ENCODE measurements at regions not wholly inside any gene's neighbourhood (a gene's known extent, or its start where the extent isn't known, plus 50 kb on each side); places are given as distances from the start of the nearest gene placed in this dataset.

- intact Hi-C loops (cut with DNase I): no loop called here
- no peak for DNase-seq
Measured at GRCh38 chr17:77001487-77001886, 133.3 kb downstream of the MGAT5B start.

GRCh38 chr17:77002103-77003045 is 134.2 kb downstream of the MGAT5B start:
- intact Hi-C loops (cut with DNase I): no loop called here
- DNase-seq: no peak

DNA sequence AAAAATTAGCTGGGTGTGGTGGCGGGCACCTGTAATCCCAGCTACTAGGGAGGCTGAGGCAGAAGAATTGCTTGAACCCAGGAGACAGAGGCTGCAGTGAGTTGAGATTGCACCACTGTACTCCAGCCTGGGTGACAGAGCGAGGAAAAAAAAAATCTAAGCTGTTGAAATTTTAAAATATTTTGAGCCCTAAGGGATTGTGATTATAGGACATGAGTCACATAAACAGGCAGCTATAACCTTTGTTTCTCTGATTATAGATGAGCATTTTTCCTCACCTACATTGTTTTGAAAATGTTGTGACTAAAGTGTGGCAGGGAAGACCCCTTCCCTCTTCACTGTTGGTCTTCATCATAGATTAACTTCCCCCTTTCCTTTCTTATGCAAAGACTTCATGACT is 135.5 kb downstream of the MGAT5B start:
- intact Hi-C loops (cut with DNase I): no loop called here
- no peak for DNase-seq

DNA sequence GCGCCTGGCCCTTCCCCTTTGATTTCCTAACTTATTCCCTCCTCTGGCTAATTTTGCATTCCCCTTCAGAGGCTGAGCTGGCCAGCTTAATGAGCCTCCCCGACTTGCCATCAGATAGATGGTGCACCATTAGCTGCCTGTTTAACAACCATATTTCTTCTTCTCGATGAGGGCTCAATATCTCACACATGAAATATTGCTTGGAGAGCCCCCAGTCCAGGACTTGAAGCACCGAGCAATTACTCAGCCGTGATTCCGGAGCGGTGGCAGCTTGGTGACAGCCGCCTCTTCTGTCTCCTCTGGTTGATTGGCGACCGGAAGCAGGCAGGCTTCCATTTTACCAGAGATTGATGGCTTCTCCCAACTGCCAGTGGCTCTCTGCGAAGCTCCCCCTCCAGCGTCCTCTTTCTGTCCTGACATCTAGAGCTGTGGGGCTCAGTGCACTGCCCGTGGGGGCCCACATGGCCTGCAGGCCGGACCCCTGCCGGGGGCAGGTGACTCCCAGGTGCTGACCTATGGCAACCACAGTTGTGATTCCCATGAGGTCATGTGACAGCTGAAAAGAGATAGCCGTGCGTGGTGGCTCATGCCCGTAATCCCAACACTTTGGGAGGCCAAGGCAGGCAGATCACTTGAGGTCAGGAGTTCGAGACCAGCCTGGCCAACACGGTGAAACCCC is 133.7 kb upstream of the SEC14L1 start:
- intact Hi-C loops (cut with DNase I): no loop called here
- no peak for DNase-seq

DNA sequence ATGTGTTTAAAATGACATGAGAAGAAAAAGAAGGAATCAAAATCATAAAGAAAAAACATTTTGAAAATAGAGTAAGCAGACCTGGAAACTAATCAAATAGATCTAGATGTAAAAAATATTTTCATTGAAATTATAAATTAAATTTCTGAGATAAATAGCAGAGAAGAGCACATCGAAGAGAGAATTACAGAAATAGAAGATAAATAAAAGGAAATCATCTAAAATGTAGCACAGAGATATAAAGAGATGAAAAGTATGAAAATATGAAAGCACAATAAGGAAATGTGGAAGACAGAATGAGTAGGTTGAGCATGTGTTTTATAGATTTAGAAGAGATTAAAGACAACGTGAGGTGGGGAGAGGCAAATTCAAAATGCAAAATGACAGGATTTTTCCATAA is 130.9 kb upstream of the SEC14L1 start:
- DNase-seq: no peak
- intact Hi-C loops (cut with DNase I): no loop called here

GRCh38 chr17:77010667-77011066 is 130.1 kb upstream of the SEC14L1 start:
- intact Hi-C loops (cut with DNase I): no loop called here
- DNase-seq: no peak

- peak in 31 of 42 donors; percentile 11 to 74 (median 45) for DNase-seq
- intact Hi-C loops (cut with DNase I): no loop called here
Measured at GRCh38 chr17:77011173-77012011, 129.4 kb upstream of the SEC14L1 start.

- DNase-seq: no peak
- intact Hi-C loops (cut with DNase I): no loop called here
Measured at GRCh38 chr17:77018504-77018903, 122.3 kb upstream of the SEC14L1 start.

DNA sequence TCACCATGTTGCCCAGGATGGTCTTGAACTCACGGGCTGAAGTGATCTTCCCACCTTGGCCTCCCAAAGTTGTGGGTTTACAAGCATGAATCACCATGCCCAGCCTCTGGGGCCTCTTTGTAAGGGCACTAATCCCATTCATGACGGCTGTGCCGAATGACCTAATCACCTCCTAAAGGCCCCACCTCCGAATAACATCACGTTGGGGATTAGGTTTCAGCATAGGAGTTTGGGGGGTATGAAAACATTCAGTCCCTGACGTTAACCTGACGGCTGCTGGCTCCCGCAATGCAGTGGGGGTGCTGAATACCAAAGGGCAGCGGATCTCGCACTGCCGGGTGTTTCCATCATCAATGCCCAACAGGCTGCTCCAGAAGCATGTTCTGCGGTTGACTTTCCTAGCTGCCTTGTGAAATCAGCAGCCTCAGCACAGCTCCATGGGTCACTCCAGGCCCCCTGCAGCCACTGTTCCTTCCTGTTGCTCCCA is 120.8 kb upstream of the SEC14L1 start:
- DNase-seq: no peak
- intact Hi-C loops (cut with DNase I): no loop called here

DNA sequence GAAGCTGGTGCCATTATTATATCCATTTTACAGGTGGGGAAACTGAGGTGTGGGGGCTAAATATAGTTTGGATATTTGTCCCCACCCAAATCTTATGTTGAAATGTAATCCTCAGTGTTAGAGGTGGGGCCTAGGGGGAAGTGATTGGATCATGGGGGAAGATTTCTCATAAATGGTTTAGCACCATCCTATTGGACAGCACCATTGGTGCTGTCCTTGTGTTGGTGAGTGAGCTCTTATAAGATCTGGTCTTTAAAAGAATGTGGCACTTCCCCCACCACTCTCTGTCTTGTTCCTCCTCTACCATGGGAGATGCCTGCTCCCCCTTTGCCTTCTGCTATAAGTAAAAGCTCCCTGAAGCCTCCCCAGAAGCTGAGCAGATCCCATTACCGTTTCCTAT is 119.8 kb upstream of the SEC14L1 start:
- intact Hi-C loops (cut with DNase I): no loop called here
- DNase-seq: no peak

DNA sequence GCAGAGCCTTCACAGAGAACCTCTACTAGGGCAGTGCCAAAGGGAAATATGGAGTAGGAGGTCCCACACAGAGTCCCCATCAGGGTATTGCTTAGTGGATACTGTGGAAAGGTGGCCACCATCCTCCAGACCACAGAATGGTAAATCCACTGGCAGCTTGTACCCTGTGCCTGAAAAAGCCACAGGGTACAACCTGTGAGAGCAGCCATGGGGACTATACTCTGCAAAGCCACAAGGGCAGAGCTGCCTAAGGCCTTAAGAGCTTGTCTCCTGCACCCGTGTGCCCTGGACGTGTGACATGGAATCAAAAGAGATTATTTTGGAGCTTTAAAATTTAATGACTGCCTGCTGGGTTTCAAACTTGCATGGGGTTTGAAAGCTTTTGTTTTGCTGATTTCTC is 118.0 kb upstream of the SEC14L1 start:
- DNase-seq: no peak
- intact Hi-C loops (cut with DNase I): no loop called here

- intact Hi-C loops (cut with DNase I): no loop called here
- no peak for DNase-seq
Measured at GRCh38 chr17:77025781-77026180, 115.0 kb upstream of the SEC14L1 start.

DNA sequence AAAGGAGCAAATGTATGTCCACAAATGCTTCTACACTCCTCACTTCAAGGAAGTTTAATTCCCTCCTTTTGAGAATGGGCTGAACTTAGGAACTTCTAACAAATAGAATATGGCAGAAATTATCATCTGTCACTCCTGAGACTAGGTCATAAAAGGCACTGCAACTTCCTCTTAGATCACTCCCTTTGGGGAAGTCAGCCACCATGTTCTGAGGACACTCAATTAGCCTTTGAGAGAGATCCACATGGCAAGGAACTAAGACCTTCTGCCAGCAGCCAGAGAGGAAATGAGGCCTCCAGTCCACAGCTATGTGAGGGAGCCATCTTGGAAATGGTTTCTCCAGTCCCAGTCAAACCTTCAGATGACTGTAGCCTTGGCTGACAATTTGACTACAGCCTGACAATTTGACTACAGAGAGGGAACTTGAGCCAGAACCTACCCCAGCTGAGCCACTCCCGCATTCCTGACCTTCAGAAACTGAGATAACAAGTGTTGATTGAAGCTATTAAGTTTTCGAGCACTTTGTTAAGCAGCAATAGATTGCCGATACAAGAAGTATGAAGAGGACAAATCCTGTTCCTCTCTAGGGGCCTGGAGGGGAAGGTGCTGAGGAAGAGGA is 113.4 kb upstream of the SEC14L1 start:
- no peak for DNase-seq
- intact Hi-C loops (cut with DNase I): no loop called here

DNA sequence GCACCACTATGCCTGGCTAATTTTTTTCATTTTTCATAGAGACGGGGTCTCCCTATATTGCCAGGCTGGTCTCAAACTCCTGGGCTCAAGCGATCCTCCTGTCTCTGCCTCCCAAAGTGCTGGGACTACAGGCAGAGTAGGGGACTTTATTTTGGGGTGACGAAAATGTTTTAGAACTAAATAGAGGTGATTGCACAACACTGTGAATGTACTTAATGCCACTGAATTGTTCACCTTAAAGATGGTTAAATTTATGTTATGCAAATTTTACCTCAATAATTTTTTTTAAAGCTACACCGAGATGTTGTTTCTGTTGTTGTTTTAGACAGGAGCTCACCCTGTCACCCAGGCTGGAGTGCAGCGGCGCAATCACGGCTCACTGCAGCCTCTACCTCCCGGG is 111.9 kb upstream of the SEC14L1 start:
- DNase-seq: no peak
- intact Hi-C loops (cut with DNase I): no loop called here

GRCh38 chr17:77032929-77033328 is 107.8 kb upstream of the SEC14L1 start:
- intact Hi-C loops (cut with DNase I): no loop called here
- no peak for DNase-seq

- no peak for DNase-seq
- intact Hi-C loops (cut with DNase I): no loop called here
Measured at GRCh38 chr17:77033892-77034404, 106.8 kb upstream of the SEC14L1 start.

DNA sequence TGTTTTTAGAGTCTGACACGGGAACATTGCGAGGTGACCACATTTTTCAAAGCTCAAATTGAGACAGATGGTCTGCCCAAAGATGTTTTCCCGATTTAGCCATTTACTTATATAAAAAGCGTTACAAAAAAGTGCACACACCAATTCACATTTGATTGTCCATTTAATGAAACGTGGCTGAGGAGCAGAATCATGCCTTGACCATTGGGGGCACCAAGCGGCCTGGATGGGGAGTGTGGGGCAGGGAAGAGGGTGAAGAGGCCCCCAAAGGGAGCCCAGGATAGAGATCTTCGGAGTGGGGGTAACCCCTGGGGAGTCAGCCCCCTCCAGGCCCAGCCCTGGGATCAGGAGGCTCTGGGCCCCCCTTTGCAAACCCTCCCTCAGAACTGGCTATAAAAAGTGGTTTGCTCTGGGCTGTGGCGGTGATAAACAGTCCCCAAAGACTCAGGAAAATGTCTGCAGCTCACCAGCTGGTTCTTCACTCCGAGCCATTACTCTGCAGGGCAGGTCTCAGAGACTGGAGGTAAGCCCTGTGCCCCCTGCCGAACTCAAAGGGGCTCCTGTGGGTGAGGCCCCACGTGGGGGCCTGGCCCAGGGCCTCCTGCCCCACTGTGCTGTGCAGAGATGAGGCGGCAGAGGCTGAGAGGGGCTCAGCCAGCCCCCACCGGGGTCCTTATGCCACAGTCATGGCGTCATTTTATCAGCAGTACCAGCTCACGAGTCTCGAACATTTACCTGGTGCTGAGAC is 105.9 kb upstream of the SEC14L1 start:
- DNase-seq: no peak
- intact Hi-C loops (cut with DNase I): no loop called here

DNA sequence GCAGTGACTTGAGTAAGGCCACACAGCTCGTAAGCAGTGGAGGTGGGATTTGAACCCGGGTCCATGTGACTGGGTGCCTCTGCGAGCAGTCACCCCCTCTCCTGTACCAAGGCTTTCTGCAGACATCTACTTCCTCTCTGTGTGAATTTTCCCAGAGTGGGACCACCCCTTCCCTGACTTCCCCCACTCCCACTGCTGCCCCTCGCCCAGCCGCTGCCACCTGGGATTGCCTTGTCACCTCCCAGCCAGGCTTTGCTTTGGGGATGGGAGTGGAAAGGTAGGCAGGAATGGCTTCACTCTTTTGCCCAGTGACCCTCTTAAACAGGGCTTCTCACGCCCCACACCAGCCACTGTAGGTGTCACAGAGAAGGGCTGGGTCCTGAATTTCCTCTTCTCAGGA is 105.2 kb upstream of the SEC14L1 start:
- intact Hi-C loops (cut with DNase I): no loop called here

More for the DNA sequence above, 105.2 kb upstream of the SEC14L1 start:
- DNase-seq: no peak
